Caco-2 (cell line): ENCODE measurements at regions not wholly inside any gene's neighbourhood (a gene's known extent, or its start where the extent isn't known, plus 50 kb on each side); places are given as distances from the start of the nearest gene placed in this dataset.

Experiments used
- BruUV-seq: library from RNA; stranded (reverse); fragments of 400-500 nt; replicated peaks from 2 replicates; lab custom pipeline; 2021; lab: Mats Ljungman, UMichigan
- CTCF ChIA-PET: fragments of 300-600 bp; sonication (Branson Sonifier 250); formaldehyde crosslinking; loops from one replicate; lab custom pipeline; 2022; ENCODE audit warnings: antibody characterized with exemption; lab: Charles Lee
- POLR2A ChIA-PET: fragments of 300-600 bp; sonication (Branson Sonifier 250); formaldehyde crosslinking; loops from one replicate; lab custom pipeline; 2022; ENCODE audit warnings: antibody characterized with exemption; lab: Charles Lee
- DNase-seq, 2 experiments: peaks; one replicate each; pipeline versions ENCODE4 v3.0.0 to v3.0.0-alpha.2; 2020 to 2022
- H3K27me3 ChIP-seq: replicated peaks from 2 replicates; pipeline ENCODE4 v1.6.0; 2011; ENCODE audit warnings: low read length; ENCODE audit not compliant: control insufficient read depth, insufficient read depth
- H3K36me3 ChIP-seq: 2 replicates; pipeline ENCODE4 v1.5.1; 2011; ENCODE audit warnings: low read length; ENCODE audit not compliant: control insufficient read depth, insufficient read depth
- H3K4me1 ChIP-seq: fragments of 250-450 bp; sonication (Bioruptor Pico); 2 replicates; pipeline ENCODE4 v1.5.1; 2020; ENCODE audit warnings: mild to moderate bottlenecking
- H3K4me3 ChIP-seq: 2 replicates; pipeline ENCODE4 v1.5.1; 2011; ENCODE audit warnings: low read depth, mild to moderate bottlenecking, control low read depth, low read length
- H3K9me3 ChIP-seq: fragments of 250-450 bp; sonication (Bioruptor Pico); 2 replicates; pipeline ENCODE4 v1.5.1; 2020; ENCODE audit warnings: mild to moderate bottlenecking, moderate library complexity
- H3K27ac Mint-ChIP-seq: one replicate; pipeline ENCODE4 v1.8.0; 2022; ENCODE audit warnings: mixed read lengths; ENCODE audit not compliant: unreplicated experiment
- H3K27me3 Mint-ChIP-seq: one replicate; pipeline ENCODE4 v1.8.0; 2022; ENCODE audit warnings: mixed read lengths; ENCODE audit not compliant: insufficient read depth, unreplicated experiment
- H3K36me3 Mint-ChIP-seq: one replicate; pipeline ENCODE4 v1.8.0; 2022; ENCODE audit warnings: mild to moderate bottlenecking, mixed read lengths; ENCODE audit not compliant: insufficient read depth, unreplicated experiment
- H3K4me1 Mint-ChIP-seq: one replicate; pipeline ENCODE4 v1.8.0; 2022; ENCODE audit warnings: low read depth, mixed read lengths; ENCODE audit not compliant: unreplicated experiment
- H3K4me3 Mint-ChIP-seq: one replicate; pipeline ENCODE4 v1.8.0; 2022; ENCODE audit warnings: mild to moderate bottlenecking, moderate library complexity, mixed read lengths; ENCODE audit not compliant: unreplicated experiment
- H3K9me3 Mint-ChIP-seq: one replicate; pipeline ENCODE4 v1.8.0; 2022; ENCODE audit warnings: mixed read lengths; ENCODE audit not compliant: unreplicated experiment
- CTCF ChIP-seq, 2 experiments: fragments of 200-600 bp in 1 of 2; IDR thresholded peaks; 1 replicate in 1 of 2; 2 replicates in 1 of 2; pipeline versions ENCODE4 v1.5.1 to v1.8.0; 2011 to 2022; ENCODE audit warnings: antibody characterized with exemption in 1 of 2, control low read depth in 1 of 2, inconsistent platforms in 1 of 2, low read depth in 1 of 2, low read length in 1 of 2, mild to moderate bottlenecking in 1 of 2, moderate library complexity in 1 of 2; ENCODE audit not compliant: insufficient read depth in 1 of 2, severe bottlenecking in 1 of 2, unreplicated experiment in 1 of 2
- intact Hi-C: fragments of 100-400 bp; cut with micrococcal nuclease; formaldehyde crosslinking; loops from one replicate; pipeline ENCODE4 v1.10.0; 2022; ENCODE audit not compliant: unreplicated experiment

GRCh38 chr18:54528942-54529376, 62.1 kb upstream of the DYNAP start:
- peaks cover 11% of the 10 kb centered on the region for H3K4me1 Mint-ChIP-seq

DNA sequence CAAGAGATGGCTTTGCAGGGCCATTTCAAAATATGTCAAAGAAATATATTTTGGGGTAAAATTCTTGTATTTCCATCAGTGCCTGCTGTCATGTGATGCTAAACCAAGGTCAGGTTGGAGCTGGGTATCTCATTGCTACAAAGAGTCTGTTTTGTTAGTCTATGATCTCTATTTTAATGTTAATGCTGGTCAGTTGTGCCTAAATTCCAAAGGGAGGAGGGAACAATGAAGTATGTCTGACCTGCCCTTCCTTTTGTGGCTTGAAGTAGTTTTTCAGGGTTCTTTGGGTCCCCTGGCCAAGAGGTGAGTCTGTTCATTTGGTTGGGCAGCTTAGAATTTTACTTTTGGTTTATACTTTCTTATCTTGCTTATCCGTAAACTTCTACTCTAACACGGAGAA, 61.6 kb upstream of the DYNAP start:
- POLR2A ChIA-PET = no interaction called here

More at GRCh38 chr18:54528942-54529376, 62.1 kb upstream of the DYNAP start:
- H3K27me3 ChIP-seq = no peaks in the 10 kb centered on the region
- Mint-ChIP-seq H3K27ac (no peak overlapping the region), H3K9me3 (peaks cover 11% of the 10 kb centered on the region), H3K36me3 (no peaks in the 10 kb centered on the region), H3K4me3 (no peak overlapping the region), H3K27me3 (no peaks in the 10 kb centered on the region)
- H3K4me3 ChIP-seq = no peak overlapping the region
- no peaks in the 10 kb centered on the region for H3K9me3 ChIP-seq
- peaks cover 30% of the 10 kb centered on the region for H3K4me1 ChIP-seq
- no TSS peak for BruUV-seq
- ChIA-PET POLR2A (no interaction called here), CTCF (no interaction called here)
- intact Hi-C loops = no loop called here
- TF ChIP-seq CTCF (IDR thresholded peaks at IDR 0.05; ENCODE audit: insufficient read depth in 1 of 2, low read depth in 1 of 2, low read length in 1 of 2, severe bottlenecking in 1 of 2, unreplicated experiment in 1 of 2) = no peak
- H3K36me3 ChIP-seq = no peaks in the 10 kb centered on the region
- DNase-seq = no peak

DNA sequence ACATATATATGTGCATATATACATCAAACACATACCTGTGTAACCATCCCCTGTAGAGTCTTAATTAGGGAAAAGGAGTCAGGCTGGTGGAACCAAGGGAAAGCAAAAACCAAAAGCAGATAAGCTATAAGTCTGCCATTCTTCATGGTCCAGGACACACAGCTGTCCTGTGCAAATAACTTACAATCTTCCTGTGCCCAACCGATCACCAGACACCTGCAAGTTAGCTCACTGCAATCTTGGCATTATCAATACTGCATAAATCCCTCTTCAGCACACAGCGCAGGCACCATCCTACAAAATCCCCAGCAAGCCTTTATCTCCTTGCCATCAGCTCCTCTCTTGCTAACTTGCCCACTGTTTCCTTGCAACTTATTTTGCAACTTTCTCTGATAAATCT, 60.8 kb upstream of the DYNAP start:
- Mint-ChIP-seq H3K27ac (no peak overlapping the region), H3K9me3 (no peaks in the 10 kb centered on the region), H3K4me1 (no peaks in the 10 kb centered on the region), H3K27me3 (no peaks in the 10 kb centered on the region), H3K36me3 (no peaks in the 10 kb centered on the region), H3K4me3 (no peak overlapping the region)
- no peaks in the 10 kb centered on the region for H3K9me3 ChIP-seq
- POLR2A ChIA-PET = no interaction called here
- H3K36me3 ChIP-seq = no peaks in the 10 kb centered on the region
- intact Hi-C loops = no loop called here
- TF ChIP-seq CTCF (IDR thresholded peaks at IDR 0.05; ENCODE audit: insufficient read depth in 1 of 2, low read depth in 1 of 2, low read length in 1 of 2, severe bottlenecking in 1 of 2, unreplicated experiment in 1 of 2) = no peak
- BruUV-seq = no TSS peak
- DNase-seq = no peak
- CTCF ChIA-PET = no interaction called here
- H3K27me3 ChIP-seq = no peaks in the 10 kb centered on the region
- H3K4me3 ChIP-seq = no peak overlapping the region
- peaks cover 21% of the 10 kb centered on the region for H3K4me1 ChIP-seq

More for the DNA sequence above, 61.6 kb upstream of the DYNAP start:
- Histone ChIP-seq H3K27me3 (no peaks in the 10 kb centered on the region), H3K4me1 (peaks cover 28% of the 10 kb centered on the region), H3K36me3 (no peaks in the 10 kb centered on the region), H3K4me3 (no peak overlapping the region), H3K9me3 (no peaks in the 10 kb centered on the region)
- Mint-ChIP-seq H3K4me3 (no peak overlapping the region), H3K9me3 (peaks cover 8% of the 10 kb centered on the region), H3K27me3 (no peaks in the 10 kb centered on the region), H3K36me3 (no peaks in the 10 kb centered on the region), H3K4me1 (peaks cover 6% of the 10 kb centered on the region), H3K27ac (no peak overlapping the region)
- intact Hi-C loops = no loop called here
- DNase-seq = no peak
- CTCF ChIA-PET = no interaction called here
- BruUV-seq = no TSS peak
- TF ChIP-seq CTCF (IDR thresholded peaks at IDR 0.05; ENCODE audit: insufficient read depth in 1 of 2, low read depth in 1 of 2, low read length in 1 of 2, severe bottlenecking in 1 of 2, unreplicated experiment in 1 of 2) = no peak
